ENCODE measurements at regions not wholly inside any gene's neighbourhood (a gene's known extent, or its start where the extent isn't known, plus 50 kb on each side); places are given as distances from the start of the nearest gene placed in this dataset.
"Not testable (repeated sequence)": the region's sequence is repeated elsewhere in the genome, so short reads cannot be mapped to it uniquely, and the experiment has no call there.

DNA sequence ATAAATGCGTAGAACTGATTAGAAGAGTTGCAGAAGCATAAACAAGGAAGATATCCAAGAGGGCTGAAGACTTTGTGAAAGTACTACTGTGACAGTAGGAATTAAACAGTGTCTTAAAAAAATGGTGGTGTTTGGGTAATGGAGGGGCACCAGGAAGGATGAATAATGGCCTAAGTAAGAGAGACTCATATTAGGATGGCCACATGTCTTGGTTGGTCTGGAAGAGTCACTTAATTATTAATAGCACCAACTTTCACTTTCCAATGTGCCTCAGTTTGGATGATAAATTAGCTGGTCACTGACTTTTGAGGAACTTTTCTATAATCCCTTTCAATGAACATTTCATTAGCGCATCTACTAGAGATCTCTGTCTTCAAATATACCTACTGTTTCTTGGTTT lies 372.2 kb downstream of the NYAP2 start:
- no peak for DNase-seq (ENCODE audit: low read depth, low spot score)
- no peak overlapping the region for H3K27ac ChIP-seq

DNA sequence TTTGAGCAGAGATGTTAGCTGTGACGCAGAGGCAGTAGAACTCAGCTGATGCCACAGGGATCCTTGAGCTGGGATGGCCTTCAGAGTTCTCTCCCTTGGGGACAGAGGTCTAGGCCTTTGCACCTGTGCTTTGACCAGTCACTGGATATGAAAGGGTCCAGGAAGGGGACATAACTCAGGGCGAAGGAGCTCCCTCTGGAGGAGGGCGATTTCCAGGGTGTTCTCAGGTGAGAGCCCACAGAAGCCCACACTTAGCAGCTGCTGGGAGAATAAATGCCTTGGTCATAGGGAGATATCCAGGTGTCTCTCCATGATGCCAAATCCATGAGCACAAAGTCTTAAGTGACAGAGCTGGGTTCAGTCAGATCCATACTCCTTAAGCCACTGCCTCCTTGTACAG lies 369.2 kb downstream of the NYAP2 start:
- H3K27ac ChIP-seq, result no peak overlapping the region
- DNase-seq (ENCODE audit: low read depth, low spot score), result no peak

DNA sequence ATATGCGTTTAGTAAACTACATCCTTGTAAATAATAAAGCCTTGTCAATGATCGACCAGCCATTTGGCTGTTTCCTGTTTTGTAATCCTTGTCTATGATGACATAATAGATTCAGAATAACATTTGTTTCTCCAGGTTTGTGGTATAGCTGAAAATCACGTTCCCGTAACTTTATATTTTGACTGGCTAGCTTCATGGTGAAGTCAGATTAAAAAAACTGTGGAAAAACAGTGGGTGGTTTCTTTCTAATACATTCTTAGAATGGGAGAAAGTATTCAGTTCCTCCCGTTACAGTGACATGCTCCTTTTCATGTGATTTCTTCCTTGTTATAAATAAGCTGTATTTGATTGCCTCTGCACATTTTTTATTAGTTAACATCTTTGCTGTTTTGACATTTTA lies 366.9 kb downstream of the NYAP2 start:
- H3K27ac ChIP-seq, result no peak overlapping the region
- no peak for DNase-seq (ENCODE audit: low read depth, low spot score)

DNA sequence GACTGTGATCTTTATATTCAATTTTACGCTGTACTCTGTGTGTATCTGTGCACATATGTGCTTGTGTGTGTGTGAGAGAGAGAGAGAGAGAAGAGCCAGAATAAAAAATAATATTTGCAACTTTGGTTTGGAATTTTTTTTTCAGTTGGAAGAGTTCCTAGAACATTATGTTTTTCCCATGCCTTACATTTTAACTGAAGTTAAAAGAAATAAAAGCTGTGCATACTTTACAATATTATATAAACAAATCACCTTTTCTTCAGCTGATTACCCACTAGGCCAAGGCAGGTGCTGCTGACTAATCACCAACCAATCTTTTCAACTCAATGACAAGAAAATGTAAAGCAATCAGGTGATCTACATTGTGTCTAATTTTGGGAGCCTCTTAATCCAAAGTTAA lies 366.3 kb downstream of the NYAP2 start:
- DNase-seq (ENCODE audit: low read depth, low spot score), result no peak
- no peak overlapping the region for H3K27ac ChIP-seq

DNA sequence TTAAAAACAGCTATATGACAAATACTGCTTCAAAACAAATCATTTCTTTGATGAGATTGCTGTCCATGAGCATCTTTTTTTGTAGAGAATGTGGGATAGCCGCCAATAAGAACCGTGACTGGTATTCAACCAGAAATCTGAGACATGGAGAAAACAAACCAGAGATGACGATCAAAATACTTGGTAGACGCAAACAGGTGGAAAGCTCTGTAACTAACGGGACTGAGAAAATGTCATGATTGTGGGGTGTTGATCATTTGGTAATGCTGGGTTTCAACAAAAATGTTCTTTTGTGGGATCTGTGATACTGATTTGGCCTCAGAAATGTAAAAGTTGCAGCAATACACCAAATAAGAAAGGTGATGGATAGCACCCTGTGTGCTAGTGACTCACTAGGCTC lies 364.8 kb downstream of the NYAP2 start:
- DNase-seq (ENCODE audit: low read depth, low spot score), result no peak
- H3K27ac ChIP-seq, result no peak overlapping the region

DNA sequence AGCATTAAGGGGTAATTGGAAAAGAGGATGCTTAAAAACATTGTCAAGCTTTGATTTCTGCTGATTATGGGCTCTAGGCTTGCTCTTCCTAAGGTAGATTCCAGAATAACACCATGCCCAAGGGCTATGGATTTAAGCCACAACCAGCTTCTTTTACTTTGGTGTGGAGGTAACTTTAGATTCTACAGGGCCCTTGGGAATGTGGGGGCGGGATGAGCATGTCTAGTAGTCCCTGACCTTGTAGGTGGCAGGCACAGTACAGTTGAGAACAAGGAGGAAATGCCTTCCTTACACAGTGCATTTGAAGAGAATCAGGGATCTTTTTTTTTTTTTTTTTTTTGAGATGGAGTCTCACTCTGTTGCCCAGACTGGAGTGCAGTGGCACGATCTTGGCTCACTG lies 364.2 kb downstream of the NYAP2 start:
- no peak for DNase-seq (ENCODE audit: low read depth, low spot score)
- no peak overlapping the region for H3K27ac ChIP-seq

DNA sequence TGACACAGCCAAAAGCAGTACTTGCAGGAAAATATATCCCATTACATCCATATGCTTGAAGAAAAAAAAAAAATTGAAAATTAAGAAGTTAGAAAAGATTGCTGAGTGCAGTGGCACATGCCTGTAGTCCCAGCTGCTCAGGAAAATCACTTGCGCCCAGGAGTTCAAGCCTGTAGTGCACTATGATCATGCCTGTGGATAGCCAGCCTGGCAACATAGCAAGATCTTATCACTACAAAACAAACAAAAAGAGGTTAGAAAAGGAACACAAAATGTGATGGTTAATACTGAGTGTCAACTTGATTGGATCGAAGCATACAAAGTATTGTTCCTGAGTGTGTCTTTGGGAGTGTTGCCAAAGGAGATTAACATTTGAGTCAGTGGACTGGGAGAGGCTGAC lies 361.9 kb downstream of the NYAP2 start:
- DNase-seq (ENCODE audit: low read depth, low spot score), result no peak
- no peak overlapping the region for H3K27ac ChIP-seq

DNA sequence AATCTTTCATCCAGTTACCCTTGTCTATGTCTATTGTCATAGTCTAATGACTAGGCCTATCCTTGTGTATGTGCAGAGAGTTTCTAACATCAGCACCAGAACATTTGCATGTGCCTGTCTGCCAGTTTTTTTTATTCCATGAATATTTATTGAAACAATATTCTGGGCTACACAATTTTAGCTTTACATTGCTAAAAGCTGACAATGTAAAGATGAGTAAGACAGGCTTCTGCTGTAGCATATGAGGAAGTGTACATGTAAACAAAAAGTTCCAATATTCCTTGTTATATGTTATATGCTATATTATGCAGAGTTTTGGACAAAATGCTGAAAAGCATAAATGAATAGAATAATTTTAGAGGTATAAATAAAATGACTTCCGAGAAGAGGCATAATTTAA lies 357.7 kb downstream of the NYAP2 start:
- no peak overlapping the region for H3K27ac ChIP-seq
- DNase-seq (ENCODE audit: low read depth, low spot score), result no peak

DNA sequence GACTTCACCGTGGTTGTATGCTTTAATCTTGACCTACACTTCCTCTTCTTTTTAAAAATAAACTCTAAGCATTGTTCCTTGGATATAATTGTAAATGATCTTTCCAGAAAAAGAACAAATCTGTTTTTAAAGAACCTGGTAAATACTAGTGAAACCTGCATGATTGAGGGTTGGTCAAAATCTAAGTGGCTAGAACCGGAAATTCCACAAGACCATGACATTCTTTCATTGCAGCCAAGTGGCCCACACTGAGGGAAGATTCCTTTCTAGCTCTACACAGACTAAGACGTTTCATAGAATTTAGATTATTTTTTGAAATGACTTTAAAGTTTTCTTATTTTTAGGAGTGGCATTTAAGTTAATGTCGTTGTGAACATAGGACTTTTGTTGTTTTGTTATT lies 356.7 kb downstream of the NYAP2 start:
- no peak overlapping the region for H3K27ac ChIP-seq
- DNase-seq (ENCODE audit: low read depth, low spot score), result no peak

DNA sequence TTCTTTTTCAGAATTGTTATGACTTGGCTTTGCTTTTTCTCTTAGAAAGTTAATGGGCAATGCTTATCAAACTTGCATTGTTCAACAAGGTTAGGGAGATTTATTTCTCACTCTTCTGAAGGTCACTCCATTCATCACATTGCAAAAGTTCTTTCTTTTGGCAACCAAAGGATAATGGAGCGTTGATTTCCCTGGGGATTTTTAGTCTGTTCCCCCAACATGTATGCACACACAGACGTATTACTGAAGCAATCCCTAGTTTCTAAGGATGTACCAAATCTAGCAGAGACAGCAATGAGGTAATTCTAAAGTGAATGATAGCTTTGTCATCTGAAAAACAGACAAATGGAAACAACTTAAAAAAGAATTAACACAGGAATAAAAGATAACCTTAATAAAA lies 349.1 kb downstream of the NYAP2 start:
- no peak for DNase-seq (ENCODE audit: low read depth, low spot score)
- H3K27ac ChIP-seq, result no peak overlapping the region

DNA sequence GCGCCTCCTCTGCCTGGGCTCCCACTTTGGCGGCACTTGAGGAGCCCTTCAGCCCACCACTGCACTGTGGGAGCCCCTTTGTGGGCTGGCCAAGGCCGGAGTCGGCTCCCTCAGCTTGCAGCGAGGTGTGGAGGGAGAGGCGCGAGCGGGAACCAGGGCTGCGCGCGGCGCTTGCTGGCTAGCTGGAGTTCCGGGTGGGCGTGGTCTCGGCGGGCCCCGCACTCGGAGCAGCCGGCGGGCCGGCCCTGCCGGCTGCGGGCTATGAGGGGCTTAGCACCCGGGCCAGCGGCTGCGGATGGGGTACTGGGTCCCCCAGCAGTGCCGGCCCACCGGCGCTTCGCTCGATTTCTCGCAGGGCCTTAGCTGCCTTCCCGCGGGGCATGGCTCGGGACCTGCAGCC lies 344.5 kb downstream of the NYAP2 start:
- H3K27ac ChIP-seq; DNase-seq (ENCODE audit: low read depth, low spot score): not testable (repeated sequence)

DNA sequence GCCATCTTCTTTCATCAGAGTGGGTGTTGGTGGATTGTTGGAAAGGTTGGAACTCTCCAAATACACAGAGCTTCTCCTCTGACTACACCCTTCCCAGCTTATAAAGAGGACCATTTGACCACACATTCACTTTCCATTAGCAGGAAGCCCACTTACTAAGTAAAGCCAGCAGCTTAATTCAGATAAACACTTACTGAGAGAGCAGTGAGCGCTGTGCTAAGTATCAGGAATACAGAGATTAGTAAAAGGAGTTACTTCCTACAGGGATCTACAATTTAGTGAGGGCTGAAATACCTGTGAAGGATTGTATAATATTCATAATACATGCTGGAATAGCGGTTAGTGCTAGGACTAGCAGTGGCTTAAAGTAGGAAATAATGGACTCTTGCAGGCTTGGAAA lies 343.0 kb downstream of the NYAP2 start:
- no peak overlapping the region for H3K27ac ChIP-seq
- DNase-seq (ENCODE audit: low read depth, low spot score), result no peak

DNA sequence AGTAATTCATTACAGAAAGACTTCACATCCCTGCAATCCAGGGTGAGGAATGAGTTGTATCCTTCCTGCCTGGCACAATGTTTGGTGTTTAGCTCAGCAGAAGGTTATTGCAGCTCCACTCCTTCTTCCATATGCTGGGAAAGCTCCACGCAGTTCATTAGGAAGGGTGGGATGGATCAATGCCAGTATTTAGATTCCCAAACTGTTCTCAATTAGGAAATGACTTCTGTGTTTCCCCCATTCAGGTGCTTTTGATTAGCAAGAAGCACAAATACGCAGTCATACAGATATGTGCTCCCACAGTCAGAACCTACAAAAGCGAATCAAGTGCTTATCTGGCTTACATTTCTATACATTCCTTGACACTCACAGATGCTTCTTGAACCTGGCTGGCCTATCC lies 340.6 kb downstream of the NYAP2 start:
- no peak for DNase-seq (ENCODE audit: low read depth, low spot score)
- H3K27ac ChIP-seq, result no peak overlapping the region

DNA sequence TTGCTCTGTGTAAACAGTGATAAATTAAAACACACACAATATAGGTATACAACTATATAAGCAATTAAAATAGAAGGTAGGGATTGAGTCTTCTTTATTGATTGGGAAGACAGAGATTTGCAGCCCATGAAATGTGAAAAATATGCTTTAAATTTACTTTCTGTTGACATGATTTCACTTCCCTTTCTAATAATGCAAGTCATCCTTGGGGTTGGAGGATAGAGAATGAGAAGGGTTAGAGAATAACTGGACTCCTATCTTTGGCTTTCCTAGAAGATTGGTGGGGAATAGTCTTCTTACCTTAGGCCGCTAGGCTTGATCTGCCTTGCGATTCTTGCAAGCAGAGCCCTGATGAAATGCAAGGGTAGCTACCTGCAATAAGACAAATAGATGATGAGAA lies 339.8 kb downstream of the NYAP2 start:
- no peak overlapping the region for H3K27ac ChIP-seq
- DNase-seq (ENCODE audit: low read depth, low spot score), result no peak

DNA sequence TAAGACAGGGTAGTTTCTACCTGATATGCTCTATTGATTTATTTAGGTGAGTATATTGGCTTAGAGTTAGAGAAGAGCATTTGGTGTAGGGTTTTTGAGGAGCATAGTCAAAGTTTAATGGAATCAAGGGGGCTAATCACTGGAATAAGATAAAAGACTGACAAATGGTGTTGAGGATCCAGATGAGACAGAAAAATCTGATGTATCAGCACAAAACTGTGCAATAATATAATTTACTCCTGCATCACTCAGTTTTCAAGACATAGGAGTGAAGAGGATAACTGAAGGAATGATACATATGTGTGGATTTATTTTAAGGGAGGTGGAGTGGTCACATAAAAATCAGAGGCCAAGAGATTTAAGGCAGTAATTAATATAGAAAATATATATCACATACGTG lies 339.2 kb downstream of the NYAP2 start:
- DNase-seq (ENCODE audit: low read depth, low spot score), result no peak
- H3K27ac ChIP-seq, result no peak overlapping the region

DNA sequence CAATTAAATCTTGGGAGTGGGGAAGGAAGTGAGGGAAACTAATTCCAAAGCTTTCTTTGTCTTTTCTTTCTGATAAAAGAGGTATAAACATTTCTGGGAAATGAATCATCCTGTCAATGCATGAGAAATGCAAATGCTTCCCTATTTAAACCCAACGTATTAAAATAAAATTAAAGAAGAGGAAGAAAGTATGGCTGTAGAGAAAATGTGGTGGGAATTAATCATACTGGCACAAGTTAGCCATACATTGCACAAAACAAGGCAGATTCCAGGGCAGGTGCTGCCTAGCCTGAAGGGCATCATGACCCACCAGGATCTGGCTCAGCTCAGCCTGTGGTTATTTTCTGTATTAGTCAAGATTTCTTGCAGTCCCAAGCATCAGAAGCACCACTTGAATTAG lies 338.0 kb downstream of the NYAP2 start:
- H3K27ac ChIP-seq, result peak overlapping the region; percentile 17
- peak; percentile 39 for DNase-seq (ENCODE audit: low read depth, low spot score)

DNA sequence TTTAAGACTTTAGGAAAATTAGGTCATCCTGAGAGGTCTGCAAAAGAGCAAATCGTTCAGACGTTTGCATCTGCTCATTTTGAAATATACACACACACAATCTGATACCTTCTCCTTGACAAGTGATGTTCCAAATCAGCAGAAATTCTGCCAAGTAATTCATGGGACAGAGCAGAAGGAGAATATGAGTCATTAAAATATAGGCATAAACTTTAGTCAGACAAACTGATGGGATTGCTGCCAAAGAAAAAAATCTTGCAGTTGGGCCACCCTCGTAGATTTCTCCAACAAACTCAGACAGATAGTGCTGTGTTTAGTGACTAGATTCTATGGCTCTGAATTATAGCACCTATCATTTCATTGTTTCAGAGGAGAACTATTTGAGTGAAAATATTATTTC lies 336.3 kb downstream of the NYAP2 start:
- peak; percentile 27 for DNase-seq (ENCODE audit: low read depth, low spot score)

DNA sequence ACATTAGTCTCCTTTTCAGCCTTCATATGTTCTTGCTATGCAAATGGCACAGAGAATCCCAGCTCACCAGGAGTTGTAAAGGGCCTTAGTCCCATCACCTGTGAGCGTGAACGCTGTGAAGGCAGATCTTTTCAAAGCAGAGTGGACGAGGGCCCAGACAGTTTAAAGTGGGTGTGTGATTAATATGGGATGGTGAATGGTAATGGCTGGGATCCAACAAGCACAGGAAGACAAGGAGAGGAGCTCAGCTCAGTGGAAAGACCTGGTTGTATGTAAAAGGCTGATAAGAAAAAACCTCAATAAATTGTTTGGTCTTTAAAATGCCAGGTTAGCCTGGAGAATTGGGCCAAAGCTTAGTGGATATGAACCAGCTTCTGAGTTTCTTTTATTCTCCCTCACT lies 326.2 kb downstream of the NYAP2 start:
- DNase-seq (ENCODE audit: low read depth, low spot score), result no peak

More for the DNA sequence above, 336.3 kb downstream of the NYAP2 start:
- H3K27ac ChIP-seq, result no peak overlapping the region

More for the DNA sequence above, 326.2 kb downstream of the NYAP2 start:
- H3K27ac ChIP-seq, result no peak overlapping the region

All from epithelial cell of prostate (primary cell).